ENCODE measurements at regions not wholly inside any gene's neighbourhood (a gene's known extent, or its start where the extent isn't known, plus 50 kb on each side); places are given as distances from the start of the nearest gene placed in this dataset.

DNA sequence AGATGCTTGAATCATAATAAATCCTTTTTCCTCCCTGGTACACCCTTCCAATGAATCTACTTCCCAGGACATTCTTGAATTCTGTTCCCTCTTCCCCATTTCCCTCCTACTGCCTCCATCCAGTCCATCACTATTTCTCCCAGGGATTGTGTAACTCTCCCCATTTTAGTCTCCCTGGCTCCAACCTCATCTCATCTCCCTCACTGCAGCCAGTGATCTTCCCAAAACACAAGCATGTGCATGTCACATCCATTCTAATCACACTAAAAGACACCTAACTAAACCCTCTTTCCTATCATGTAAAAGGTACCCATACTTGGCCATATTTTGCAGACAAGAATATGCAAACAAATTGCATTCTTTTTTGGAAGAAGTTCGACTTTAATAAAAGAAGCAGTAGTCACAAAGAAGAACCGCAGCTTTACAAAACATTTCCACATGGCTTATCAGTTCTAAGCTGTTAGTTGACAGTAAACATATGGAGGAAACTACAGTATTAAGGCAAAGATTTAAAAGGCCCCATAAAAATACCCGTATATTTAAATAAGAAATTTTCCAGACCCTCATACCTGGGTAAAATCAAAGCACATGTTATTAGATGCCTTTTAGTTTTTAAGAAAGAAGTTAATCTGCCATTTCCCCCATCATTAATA lies 111.0 kb downstream of the KCTD12 start:
- no peak for TF ChIP-seq CTCF (IDR thresholded peaks at IDR 0.05; ENCODE audit: low read depth, low read length)
- TF ChIP-seq POLR2A (IDR thresholded peaks at IDR 0.05; ENCODE audit: extremely low read depth, insufficient read length) = no peak
- no peak for TF ChIP-seq MYC (IDR thresholded peaks at IDR 0.05; ENCODE audit: low read depth, low read length)
